Pancreas (tissue), 10 donors: ENCODE measurements at regions not wholly inside any gene's neighbourhood (a gene's known extent, or its start where the extent isn't known, plus 50 kb on each side); places are given as distances from the start of the nearest gene placed in this dataset.

Experiments
- ATAC-seq, 4 donors: fragments of 200-7000 bp; cut with Tn5 transposase; one replicate each; pipeline versions ENCODE4 v1.8.0 to v1.9.1; 2020; ENCODE audit warnings: mild to moderate bottlenecking in 4 of 4, moderate library complexity in 4 of 4
- DNase-seq, 6 donors: peaks; one replicate each; pipeline ENCODE4 v3.0.0-alpha.2; 2020
- FAIRE-seq: peaks from 2 replicates; lab custom pipeline; 2012; peaks lifted over from hg19 to GRCh38; lab: Jason Lieb, UNC
- H3K27ac ChIP-seq, 4 donors: fragments of 200-600 bp; sonication (generic); 1 replicate in 3 of 4; 2 replicates in 1 of 4; pipeline versions ENCODE4 v1.5.0 to v1.8.0; 2020
- H3K27me3 ChIP-seq, 4 donors: fragments of 200-600 bp; one replicate each; pipeline ENCODE4 v1.8.0; 2021
- H3K36me3 ChIP-seq, 3 donors: fragments of 200-600 bp; sonication (generic) in 1 of 3; one replicate each; pipeline versions ENCODE4 v1.5.0 to v1.8.0; 2020 to 2021
- H3K4me1 ChIP-seq, 3 donors: fragments of 200-600 bp; one replicate each; pipeline ENCODE4 v1.8.0; 2021
- H3K4me3 ChIP-seq, 4 donors: fragments of 200-600 bp; sonication (generic) in 2 of 4; one replicate each; pipeline versions ENCODE4 v1.5.0 to v1.8.0; 2020 to 2021
- H3K9me3 ChIP-seq, 4 donors: fragments of 200-600 bp; one replicate each; pipeline ENCODE4 v1.8.0; 2021
- CTCF ChIP-seq, 4 donors: fragments of 200-600 bp; sonication (generic) in 3 of 4; IDR thresholded peaks; one replicate each; pipeline versions ENCODE4 v1.5.0 to v1.8.0; 2021; ENCODE audit warnings: antibody characterized with exemption in 4 of 4
- WGBS, 2 donors: extraction: QIAGEN DNeasy Blood & Tissue Kit; methylation state at CpG; one replicate each; pipeline ENCODE4 v1.1.7; 2013; 5-methylcytosine and 5-hydroxymethylcytosine counted together
- intact Hi-C, 3 donors: fragments of 100-400 bp; cut with DNase I; formaldehyde crosslinking; loops; one replicate each; pipeline versions ENCODE4 v1.11.1 to v1.14.2; 2022
- donor health status: healthy with polysubstance abuse.
- donor health status: DM: no; HTN: no; CAD: no; lungs with moderate emphysema.
- donor health status: DM: no; HTN: no; CAD: no.
- donor health status: control.
- donor health status: control.
- donor health status: Bipolar disorder and iron deficiency.
- donor health status: DM: yes; HTN: yes; CAD: no.
- donor health status: DM: no; HTN: no; CAD: no.
- donor health status: DM: no; HTN: no; CAD: no.
- donor health status: DM: yes; HTN: yes; CAD: no.

DNA sequence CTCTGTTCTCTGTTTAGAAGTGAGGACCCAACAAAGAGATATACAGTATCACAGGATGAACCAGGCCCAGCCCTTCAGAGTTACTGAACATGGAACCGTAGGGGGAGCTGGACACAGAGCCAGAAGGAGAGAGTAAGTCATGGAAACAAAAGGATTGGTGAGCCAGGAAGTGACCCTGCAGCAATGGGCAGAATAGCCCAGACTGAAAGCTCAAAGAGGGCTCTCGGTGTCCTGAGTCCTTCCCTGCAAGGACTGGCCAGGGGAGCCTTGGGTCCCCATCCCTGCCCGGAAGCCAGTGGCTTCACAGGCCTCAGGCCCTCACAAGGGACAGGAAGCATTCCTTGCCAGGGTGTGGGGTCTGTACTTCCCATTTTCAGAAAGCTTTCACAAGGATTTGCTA lies 150.6 kb downstream of the SPATA19 start:
- WGBS, 2 donors: 71% methylated on average over 3 of the region's 3 CpGs
- H3K36me3 ChIP-seq: no peaks in the 10 kb centered on the region
- no peak for DNase-seq
- ATAC-seq: no peak
- no peak overlapping the region for H3K27ac ChIP-seq
- TF ChIP-seq CTCF (IDR thresholded peaks at IDR 0.05): no peak
- no peak for FAIRE-seq
- intact Hi-C loops: no loop called here
- H3K4me3 ChIP-seq: no peak overlapping the region
- no peaks in the 10 kb centered on the region for H3K4me1 ChIP-seq
- no peaks in the 10 kb centered on the region for H3K27me3 ChIP-seq
- H3K9me3 ChIP-seq: no peaks in the 10 kb centered on the region

DNA sequence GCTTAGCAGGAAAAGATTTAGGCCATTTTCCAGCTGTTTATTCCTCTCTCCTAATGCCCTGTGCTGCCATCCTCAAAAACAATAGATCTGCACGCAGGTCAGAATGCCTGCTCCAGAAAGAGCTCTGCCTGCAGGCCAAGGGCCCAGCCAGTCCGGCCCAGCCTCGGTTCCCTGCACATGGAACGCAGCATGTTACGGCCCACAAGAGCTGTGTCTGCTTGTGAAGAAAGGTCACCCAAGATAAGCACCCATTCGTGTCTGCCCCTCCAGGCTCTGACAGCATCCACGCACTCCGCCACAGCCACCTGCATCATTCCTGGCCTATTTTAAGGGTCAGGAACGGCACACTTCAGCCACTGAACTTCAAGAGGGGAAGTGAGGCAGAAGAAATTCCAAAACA lies 152.2 kb downstream of the SPATA19 start:
- intact Hi-C loops: no loop called here
- Histone ChIP-seq H3K4me1 (no peaks in the 10 kb centered on the region), H3K36me3 (no peaks in the 10 kb centered on the region), H3K4me3 (no peak overlapping the region), H3K9me3 (no peaks in the 10 kb centered on the region), H3K27me3 (no peaks in the 10 kb centered on the region), H3K27ac (no peak overlapping the region)
- FAIRE-seq (no peak), DNase-seq (no peak), ATAC-seq (no peak)
- WGBS, 2 donors: 75 to 86% methylated on average over 9 of the region's 9 CpGs
- no peak for TF ChIP-seq CTCF (IDR thresholded peaks at IDR 0.05)

- H3K27me3 ChIP-seq: no peaks in the 10 kb centered on the region
- FAIRE-seq: no peak
- intact Hi-C loops: no loop called here
Measured at GRCh38 chr11:133692126-133692934, 153.0 kb downstream of the SPATA19 start.

DNA sequence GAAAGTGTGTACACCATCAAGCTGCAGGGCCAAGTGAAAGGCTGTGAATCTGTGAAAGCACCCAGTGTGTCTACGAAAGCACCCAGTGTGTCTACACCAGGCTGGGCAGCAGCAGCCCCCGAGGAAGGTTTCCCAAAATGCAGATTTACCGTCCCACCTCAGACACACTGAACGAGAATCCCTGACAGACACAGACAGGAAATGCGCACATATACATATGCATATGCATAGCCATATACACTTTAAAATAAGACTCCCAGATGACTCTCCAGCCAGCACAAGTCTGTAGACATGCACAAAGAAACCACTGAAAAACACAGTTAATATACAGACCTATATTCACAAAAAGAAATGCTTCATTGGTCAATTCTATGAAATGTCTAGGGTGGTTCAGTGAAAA lies 155.5 kb upstream of the OPCML start:
- FAIRE-seq: no peak
- no peak overlapping the region for H3K4me3 ChIP-seq
- H3K9me3 ChIP-seq: no peaks in the 10 kb centered on the region
- no peaks in the 10 kb centered on the region for H3K36me3 ChIP-seq
- H3K4me1 ChIP-seq: no peaks in the 10 kb centered on the region
- WGBS, 2 donors: 53 to 64% methylated on average over 5 of the region's 5 CpGs
- DNase-seq: no peak
- intact Hi-C loops: no loop called here
- no peaks in the 10 kb centered on the region for H3K27me3 ChIP-seq
- ATAC-seq: no peak
- no peak overlapping the region for H3K27ac ChIP-seq
- TF ChIP-seq CTCF (IDR thresholded peaks at IDR 0.05): no peak

More at GRCh38 chr11:133692126-133692934, 153.0 kb downstream of the SPATA19 start:
- no peak for TF ChIP-seq CTCF (IDR thresholded peaks at IDR 0.05)
- Histone ChIP-seq H3K9me3 (no peaks in the 10 kb centered on the region), H3K4me3 (no peak overlapping the region), H3K36me3 (no peaks in the 10 kb centered on the region), H3K27ac (no peak overlapping the region), H3K4me1 (no peaks in the 10 kb centered on the region)
- WGBS, 2 donors: 40 to 52% methylated on average over 8 of the region's 8 CpGs
- DNase-seq: no peak
- no peak for ATAC-seq

- H3K4me3 ChIP-seq: no peak overlapping the region
- no peak for ATAC-seq
- DNase-seq: no peak
- H3K4me1 ChIP-seq: no peaks in the 10 kb centered on the region
- no peak overlapping the region for H3K27ac ChIP-seq
- no peak for TF ChIP-seq CTCF (IDR thresholded peaks at IDR 0.05)
- no peaks in the 10 kb centered on the region for H3K36me3 ChIP-seq
- H3K27me3 ChIP-seq: peaks cover 0 to 8% (median 0%) of the 10 kb centered on the region in 4 donors
- intact Hi-C loops: no loop called here
- no peaks in the 10 kb centered on the region for H3K9me3 ChIP-seq
- FAIRE-seq: no peak
- 4 to 11% methylated on average over 6 of the region's 6 CpGs for WGBS, 2 donors
Measured at GRCh38 chr11:133681901-133682300, 149.6 kb upstream of the OPCML start.
